ENCODE measurements at regions not wholly inside any gene's neighbourhood (a gene's known extent, or its start where the extent isn't known, plus 50 kb on each side); places are given as distances from the start of the nearest gene placed in this dataset.
A peak's percentile ranks its signal among the peaks of the same experiment; 100 is the strongest.
"Not testable (repeated sequence)": the region's sequence is repeated elsewhere in the genome, so short reads cannot be mapped to it uniquely, and the experiment has no call there.

GRCh38 chr1:212155219-212155618, 119.7 kb downstream of the DTL start:
- no peak for DNase-seq

GRCh38 chr1:212157252-212157651, 121.7 kb downstream of the DTL start:
- no peak for DNase-seq

GRCh38 chr1:212158912-212159796, 123.6 kb downstream of the DTL start:
- DNase-seq = no peak

- no peak for DNase-seq
These were observed 123.9 kb upstream of the PPP2R5A start for GRCh38 chr1:212161231-212161781.

- peak; percentile 12 for DNase-seq
These were observed 122.6 kb upstream of the PPP2R5A start for GRCh38 chr1:212162635-212163034.

- DNase-seq = no peak
These were observed 120.9 kb upstream of the PPP2R5A start for GRCh38 chr1:212164095-212164872.

GRCh38 chr1:212166244-212166643, 119.0 kb upstream of the PPP2R5A start:
- no peak for DNase-seq

- DNase-seq = no peak
These were observed 118.6 kb upstream of the PPP2R5A start for GRCh38 chr1:212166644-212167043.

- peak; percentile 14 for DNase-seq
These were observed 118.1 kb upstream of the PPP2R5A start for GRCh38 chr1:212167098-212167497.

GRCh38 chr1:212173567-212173966, 111.6 kb upstream of the PPP2R5A start:
- no peak for DNase-seq

GRCh38 chr1:212174295-212174694, 110.9 kb upstream of the PPP2R5A start:
- not testable (repeated sequence) for DNase-seq

- no peak for DNase-seq
These were observed 107.7 kb upstream of the PPP2R5A start for GRCh38 chr1:212177542-212177941.

GRCh38 chr1:212178851-212179250, 106.4 kb upstream of the PPP2R5A start:
- no peak for DNase-seq

GRCh38 chr1:212179394-212180076, 105.7 kb upstream of the PPP2R5A start:
- DNase-seq = no peak

GRCh38 chr1:212181015-212181882, 104.0 kb upstream of the PPP2R5A start:
- DNase-seq = no peak

- DNase-seq = peak; percentile 52
These were observed 103.0 kb upstream of the PPP2R5A start for GRCh38 chr1:212182171-212182570.

GRCh38 chr1:212182579-212182978, 102.6 kb upstream of the PPP2R5A start:
- DNase-seq = peak; percentile 52

- DNase-seq = peak; percentile 51
These were observed 98.6 kb upstream of the PPP2R5A start for GRCh38 chr1:212186427-212187207.

- no peak for DNase-seq
These were observed 96.4 kb upstream of the PPP2R5A start for GRCh38 chr1:212188599-212189351.

- DNase-seq = no peak
These were observed 95.9 kb upstream of the PPP2R5A start for GRCh38 chr1:212189352-212189738.
